ENCODE measurements at regions not wholly inside any gene's neighbourhood (a gene's known extent, or its start where the extent isn't known, plus 50 kb on each side); places are given as distances from the start of the nearest gene placed in this dataset.

DNA sequence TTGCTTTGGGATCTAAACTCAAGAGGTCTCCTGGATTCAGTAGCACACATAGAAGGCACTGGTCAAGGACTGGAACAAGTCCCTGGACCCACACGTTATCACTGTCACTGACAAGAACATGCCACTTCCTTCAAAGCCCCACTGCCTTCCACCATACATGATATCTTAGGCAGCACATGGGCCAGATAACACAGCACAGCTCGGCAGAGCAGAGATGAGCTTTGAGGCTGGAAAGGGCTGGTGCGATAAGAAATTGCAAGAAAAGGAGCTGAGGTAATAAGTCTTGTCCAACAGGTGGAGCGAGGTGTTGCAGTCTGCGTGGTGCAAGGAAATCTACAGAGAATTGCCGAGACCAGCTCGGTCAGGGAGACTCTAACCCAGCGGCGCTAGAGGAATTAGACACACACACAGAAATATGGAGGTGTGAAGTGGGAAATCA lies 139.8 kb upstream of the CDK13 start:
- H3K4me3 ChIP-seq, result no peak overlapping the region
- BruUV-seq (replicated peaks), result no TSS peak
- H3K9me1 ChIP-seq (ENCODE audit: control insufficient read depth, insufficient read depth, low read length), result no peaks in the 10 kb centered on the region
- no peak overlapping the region for H3K9ac ChIP-seq (ENCODE audit: insufficient read depth in 1 of 2, low read depth in 2 of 2, low read length in 2 of 2)
- no peak overlapping the region; the same call in 2 of the 3 replicates for H3K27ac ChIP-seq (ENCODE audit: extremely low read depth, low read depth, low read length)
- CTCF ChIA-PET (ENCODE audit: low intra/inter-chr PET ratio), result no interaction called here
- DNase-seq (ENCODE audit: extremely low read depth in 1 of 4, low spot score in 3 of 4) (peak; percentile 70 to 95 (median 81)), ATAC-seq (peak; percentile 97), FAIRE-seq (peak; percentile 99)
- H4K20me1 ChIP-seq (replicated peaks; ENCODE audit: control insufficient read depth, insufficient read depth, low read length), result peaks cover 8% of the 10 kb centered on the region; the same call in 1 of the 2 replicates
- H3K27me3 ChIP-seq (ENCODE audit: control insufficient read depth in 2 of 2, insufficient read depth in 2 of 2, low read length in 2 of 2), result peaks cover 0 to 5% of the 10 kb centered on the region in 2 experiments; a peak in 2 of 5 replicates
- no peaks in the 10 kb centered on the region for H3K79me2 ChIP-seq (ENCODE audit: control insufficient read depth, insufficient read depth, low read length)
- intact Hi-C loops (cut with micrococcal nuclease), result loop anchor here (5.0 kb wide), 1 partner anchor 247 kb away; no protein-coding TSS in a partner anchor
- H2AFZ ChIP-seq (ENCODE audit: low read depth, low read length), result no peak overlapping the region
- H3K9me3 ChIP-seq (replicated peaks; ENCODE audit: control insufficient read depth, insufficient read depth, low read depth, low read length), result no peaks in the 10 kb centered on the region
- POLR2A ChIA-PET, result interaction anchor here (2.0 kb wide), 1 partner anchor 230 kb away, joined by 6 read pairs; no protein-coding TSS in a partner anchor
- peaks cover 8 to 12% of the 10 kb centered on the region in 2 experiments; a peak in 3 of 5 replicates for H3K4me1 ChIP-seq (replicated peaks in 1 of 2; ENCODE audit: control insufficient read depth in 2 of 2, insufficient read depth in 2 of 2, low read length in 2 of 2)
- H3K4me2 ChIP-seq (ENCODE audit: insufficient read depth, low read length), result peak overlapping the region; percentile 21
- 0% methylated on average over 9 of the region's 9 CpGs for WGBS (ENCODE audit: insufficient coverage, low coverage, missing lambda C conversion rate)
- in situ Hi-C loops (cut with MboI), result no loop called here
- H3K36me3 ChIP-seq (ENCODE audit: control insufficient read depth, insufficient read depth, low read length), result no peaks in the 10 kb centered on the region
- TF ChIP-seq, protein P1, sequence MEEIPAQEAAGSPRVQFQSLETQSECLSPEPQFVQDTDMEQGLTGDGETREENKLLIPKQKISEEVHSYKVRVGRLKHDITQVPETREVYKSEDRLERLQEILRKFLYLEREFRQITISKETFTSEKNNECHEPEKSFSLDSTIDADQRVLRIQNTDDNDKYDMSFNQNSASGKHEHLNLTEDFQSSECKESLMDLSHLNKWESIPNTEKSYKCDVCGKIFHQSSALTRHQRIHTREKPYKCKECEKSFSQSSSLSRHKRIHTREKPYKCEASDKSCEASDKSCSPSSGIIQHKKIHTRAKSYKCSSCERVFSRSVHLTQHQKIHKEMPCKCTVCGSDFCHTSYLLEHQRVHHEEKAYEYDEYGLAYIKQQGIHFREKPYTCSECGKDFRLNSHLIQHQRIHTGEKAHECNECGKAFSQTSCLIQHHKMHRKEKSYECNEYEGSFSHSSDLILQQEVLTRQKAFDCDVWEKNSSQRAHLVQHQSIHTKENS (CRISPR knock-in tag; IDR thresholded peaks at IDR 0.05), result no peak
- TF ChIP-seq, protein P2, sequence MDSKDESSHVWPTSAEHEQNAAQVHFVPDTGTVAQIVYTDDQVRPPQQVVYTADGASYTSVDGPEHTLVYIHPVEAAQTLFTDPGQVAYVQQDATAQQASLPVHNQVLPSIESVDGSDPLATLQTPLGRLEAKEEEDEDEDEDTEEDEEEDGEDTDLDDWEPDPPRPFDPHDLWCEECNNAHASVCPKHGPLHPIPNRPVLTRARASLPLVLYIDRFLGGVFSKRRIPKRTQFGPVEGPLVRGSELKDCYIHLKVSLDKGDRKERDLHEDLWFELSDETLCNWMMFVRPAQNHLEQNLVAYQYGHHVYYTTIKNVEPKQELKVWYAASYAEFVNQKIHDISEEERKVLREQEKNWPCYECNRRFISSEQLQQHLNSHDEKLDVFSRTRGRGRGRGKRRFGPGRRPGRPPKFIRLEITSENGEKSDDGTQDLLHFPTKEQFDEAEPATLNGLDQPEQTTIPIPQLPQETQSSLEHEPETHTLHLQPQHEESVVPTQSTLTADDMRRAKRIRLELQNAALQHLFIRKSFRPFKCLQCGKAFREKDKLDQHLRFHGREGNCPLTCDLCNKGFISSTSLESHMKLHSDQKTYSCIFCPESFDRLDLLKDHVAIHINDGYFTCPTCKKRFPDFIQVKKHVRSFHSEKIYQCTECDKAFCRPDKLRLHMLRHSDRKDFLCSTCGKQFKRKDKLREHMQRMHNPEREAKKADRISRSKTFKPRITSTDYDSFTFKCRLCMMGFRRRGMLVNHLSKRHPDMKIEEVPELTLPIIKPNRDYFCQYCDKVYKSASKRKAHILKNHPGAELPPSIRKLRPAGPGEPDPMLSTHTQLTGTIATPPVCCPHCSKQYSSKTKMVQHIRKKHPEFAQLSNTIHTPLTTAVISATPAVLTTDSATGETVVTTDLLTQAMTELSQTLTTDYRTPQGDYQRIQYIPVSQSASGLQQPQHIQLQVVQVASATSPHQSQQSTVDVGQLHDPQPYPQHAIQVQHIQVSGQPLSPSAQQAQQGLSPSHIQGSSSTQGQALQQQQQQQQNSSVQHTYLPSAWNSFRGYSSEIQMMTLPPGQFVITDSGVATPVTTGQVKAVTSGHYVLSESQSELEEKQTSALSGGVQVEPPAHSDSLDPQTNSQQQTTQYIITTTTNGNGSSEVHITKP (IDR thresholded peaks at IDR 0.05; ENCODE audit: partially characterized antibody), result peak; percentile 38
- TF ChIP-seq GATAD2B (IDR thresholded peaks at IDR 0.05; ENCODE audit: borderline replicate concordance) (peak; percentile 30; the same call in 1 of the 2 replicates), SMAD1 (IDR thresholded peaks at IDR 0.05; ENCODE audit: low read depth, low read length, partially characterized antibody) (peak; percentile 76), ZNF146 (CRISPR knock-in tag; IDR thresholded peaks at IDR 0.05; ENCODE audit: unreplicated experiment) (no peak), STAT5A (IDR thresholded peaks at IDR 0.05; ENCODE audit: borderline replicate concordance, low read length) (peak; percentile 98), ZNF197 (CRISPR knock-in tag; IDR thresholded peaks at IDR 0.05; ENCODE audit: low read depth) (peak; percentile 78; the same call in 1 of the 2 replicates), NCOR1 (IDR thresholded peaks at IDR 0.05) (peak; percentile 99)
- TF ChIP-seq, protein P3, sequence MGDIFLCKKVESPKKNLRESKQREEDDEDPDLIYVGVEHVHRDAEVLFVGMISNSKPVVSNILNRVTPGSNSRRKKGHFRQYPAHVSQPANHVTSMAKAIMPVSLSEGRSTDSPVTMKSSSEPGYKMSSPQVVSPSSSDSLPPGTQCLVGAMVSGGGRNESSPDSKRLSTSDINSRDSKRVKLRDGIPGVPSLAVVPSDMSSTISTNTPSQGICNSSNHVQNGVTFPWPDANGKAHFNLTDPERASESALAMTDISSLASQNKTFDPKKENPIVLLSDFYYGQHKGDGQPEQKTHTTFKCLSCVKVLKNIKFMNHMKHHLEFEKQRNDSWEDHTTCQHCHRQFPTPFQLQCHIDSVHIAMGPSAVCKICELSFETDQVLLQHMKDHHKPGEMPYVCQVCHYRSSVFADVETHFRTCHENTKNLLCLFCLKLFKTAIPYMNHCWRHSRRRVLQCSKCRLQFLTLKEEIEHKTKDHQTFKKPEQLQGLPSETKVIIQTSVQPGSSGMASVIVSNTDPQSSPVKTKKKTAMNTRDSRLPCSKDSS (IDR thresholded peaks at IDR 0.05; ENCODE audit: low read depth, partially characterized antibody), result no peak
- TF ChIP-seq, protein P4, sequence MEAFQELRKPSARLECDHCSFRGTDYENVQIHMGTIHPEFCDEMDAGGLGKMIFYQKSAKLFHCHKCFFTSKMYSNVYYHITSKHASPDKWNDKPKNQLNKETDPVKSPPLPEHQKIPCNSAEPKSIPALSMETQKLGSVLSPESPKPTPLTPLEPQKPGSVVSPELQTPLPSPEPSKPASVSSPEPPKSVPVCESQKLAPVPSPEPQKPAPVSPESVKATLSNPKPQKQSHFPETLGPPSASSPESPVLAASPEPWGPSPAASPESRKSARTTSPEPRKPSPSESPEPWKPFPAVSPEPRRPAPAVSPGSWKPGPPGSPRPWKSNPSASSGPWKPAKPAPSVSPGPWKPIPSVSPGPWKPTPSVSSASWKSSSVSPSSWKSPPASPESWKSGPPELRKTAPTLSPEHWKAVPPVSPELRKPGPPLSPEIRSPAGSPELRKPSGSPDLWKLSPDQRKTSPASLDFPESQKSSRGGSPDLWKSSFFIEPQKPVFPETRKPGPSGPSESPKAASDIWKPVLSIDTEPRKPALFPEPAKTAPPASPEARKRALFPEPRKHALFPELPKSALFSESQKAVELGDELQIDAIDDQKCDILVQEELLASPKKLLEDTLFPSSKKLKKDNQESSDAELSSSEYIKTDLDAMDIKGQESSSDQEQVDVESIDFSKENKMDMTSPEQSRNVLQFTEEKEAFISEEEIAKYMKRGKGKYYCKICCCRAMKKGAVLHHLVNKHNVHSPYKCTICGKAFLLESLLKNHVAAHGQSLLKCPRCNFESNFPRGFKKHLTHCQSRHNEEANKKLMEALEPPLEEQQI (IDR thresholded peaks at IDR 0.05), result peak; percentile 88; the same call in 1 of the 2 replicates
- TF ChIP-seq, protein P5, sequence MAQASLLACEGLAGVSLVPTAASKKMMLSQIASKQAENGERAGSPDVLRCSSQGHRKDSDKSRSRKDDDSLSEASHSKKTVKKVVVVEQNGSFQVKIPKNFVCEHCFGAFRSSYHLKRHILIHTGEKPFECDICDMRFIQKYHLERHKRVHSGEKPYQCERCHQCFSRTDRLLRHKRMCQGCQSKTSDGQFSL (CRISPR knock-in tag; IDR thresholded peaks at IDR 0.05), result no peak
- TF ChIP-seq, protein P5 (tag; IDR thresholded peaks at IDR 0.05), result no peak

All from K562 (cell line).